ENCODE measurements at regions not wholly inside any gene's neighbourhood (a gene's known extent, or its start where the extent isn't known, plus 50 kb on each side); places are given as distances from the start of the nearest gene placed in this dataset.
"Not testable (repeated sequence)": the region's sequence is repeated elsewhere in the genome, so short reads cannot be mapped to it uniquely, and the experiment has no call there.

- Histone ChIP-seq H3K4me1 (ENCODE audit: control insufficient read depth, insufficient read depth, low read length) (no peaks in the 10 kb centered on the region), H3K4me3 (ENCODE audit: low read depth, low read length) (no peak overlapping the region)
Measured at GRCh38 chr1:166573199-166573598, 266.1 kb upstream of the POGK start.

GRCh38 chr1:166579557-166580501, 259.4 kb upstream of the POGK start:
- no peak overlapping the region for H3K9ac ChIP-seq (ENCODE audit: low read length)
- no peaks in the 10 kb centered on the region for H3K9me3 ChIP-seq (ENCODE audit: control insufficient read depth, insufficient read depth, low read depth, low read length)
- no peaks in the 10 kb centered on the region for H3K27me3 ChIP-seq (ENCODE audit: control insufficient read depth, insufficient read depth, low read length)
- H3K4me1 ChIP-seq (ENCODE audit: control insufficient read depth, insufficient read depth, low read length): no peaks in the 10 kb centered on the region
- H3K4me3 ChIP-seq (ENCODE audit: low read depth, low read length): no peak overlapping the region
- H3K36me3 ChIP-seq (ENCODE audit: control insufficient read depth, insufficient read depth, low read length): no peaks in the 10 kb centered on the region
- H3K27ac ChIP-seq (ENCODE audit: low read depth, low read length): no peak overlapping the region

More at GRCh38 chr1:166573199-166573598, 266.1 kb upstream of the POGK start:
- H3K9me3 ChIP-seq (ENCODE audit: control insufficient read depth, insufficient read depth, low read depth, low read length): peaks cover 5% of the 10 kb centered on the region; the same call in 1 of the 2 replicates
- H3K27me3 ChIP-seq (ENCODE audit: control insufficient read depth, insufficient read depth, low read length): no peaks in the 10 kb centered on the region
- H3K9ac ChIP-seq (ENCODE audit: low read length): no peak overlapping the region
- no peak overlapping the region for H3K27ac ChIP-seq (ENCODE audit: low read depth, low read length)
- H3K36me3 ChIP-seq (ENCODE audit: control insufficient read depth, insufficient read depth, low read length): no peaks in the 10 kb centered on the region

- Histone ChIP-seq H3K27ac (ENCODE audit: low read depth, low read length) (no peak overlapping the region), H3K9ac (ENCODE audit: low read length) (no peak overlapping the region)
Measured at GRCh38 chr1:166588741-166589140, 250.5 kb upstream of the POGK start.

GRCh38 chr1:166590161-166590560, 249.1 kb upstream of the POGK start:
- Histone ChIP-seq H3K4me1 (ENCODE audit: control insufficient read depth, insufficient read depth, low read length) (no peaks in the 10 kb centered on the region), H3K27ac (ENCODE audit: low read depth, low read length) (no peak overlapping the region), H3K9ac (ENCODE audit: low read length) (no peak overlapping the region), H3K9me3 (ENCODE audit: control insufficient read depth, insufficient read depth, low read depth, low read length) (no peaks in the 10 kb centered on the region), H3K36me3 (ENCODE audit: control insufficient read depth, insufficient read depth, low read length) (no peaks in the 10 kb centered on the region), H3K4me3 (ENCODE audit: low read depth, low read length) (no peak overlapping the region), H3K27me3 (ENCODE audit: control insufficient read depth, insufficient read depth, low read length) (no peaks in the 10 kb centered on the region)

More at GRCh38 chr1:166588741-166589140, 250.5 kb upstream of the POGK start:
- Histone ChIP-seq H3K27me3 (ENCODE audit: control insufficient read depth, insufficient read depth, low read length) (no peaks in the 10 kb centered on the region), H3K9me3 (ENCODE audit: control insufficient read depth, insufficient read depth, low read depth, low read length) (no peaks in the 10 kb centered on the region), H3K4me3 (ENCODE audit: low read depth, low read length) (no peak overlapping the region), H3K4me1 (ENCODE audit: control insufficient read depth, insufficient read depth, low read length) (no peaks in the 10 kb centered on the region), H3K36me3 (ENCODE audit: control insufficient read depth, insufficient read depth, low read length) (no peaks in the 10 kb centered on the region)

- H3K4me1 ChIP-seq (ENCODE audit: control insufficient read depth, insufficient read depth, low read length): no peaks in the 10 kb centered on the region
- no peaks in the 10 kb centered on the region for H3K9me3 ChIP-seq (ENCODE audit: control insufficient read depth, insufficient read depth, low read depth, low read length)
- H3K9ac ChIP-seq (ENCODE audit: low read length): no peak overlapping the region
- H3K27me3 ChIP-seq (ENCODE audit: control insufficient read depth, insufficient read depth, low read length): no peaks in the 10 kb centered on the region
- H3K4me3 ChIP-seq (ENCODE audit: low read depth, low read length): no peak overlapping the region
- H3K27ac ChIP-seq (ENCODE audit: low read depth, low read length): no peak overlapping the region
- no peaks in the 10 kb centered on the region for H3K36me3 ChIP-seq (ENCODE audit: control insufficient read depth, insufficient read depth, low read length)
Measured at GRCh38 chr1:166594646-166595045, 244.6 kb upstream of the POGK start.

GRCh38 chr1:166597516-166597915, 241.8 kb upstream of the POGK start:
- no peak overlapping the region for H3K9ac ChIP-seq (ENCODE audit: low read length)
- H3K27me3 ChIP-seq (ENCODE audit: control insufficient read depth, insufficient read depth, low read length): no peaks in the 10 kb centered on the region
- no peaks in the 10 kb centered on the region for H3K36me3 ChIP-seq (ENCODE audit: control insufficient read depth, insufficient read depth, low read length)
- no peak overlapping the region for H3K4me3 ChIP-seq (ENCODE audit: low read depth, low read length)
- no peak overlapping the region for H3K27ac ChIP-seq (ENCODE audit: low read depth, low read length)
- H3K4me1 ChIP-seq (ENCODE audit: control insufficient read depth, insufficient read depth, low read length): no peaks in the 10 kb centered on the region
- no peaks in the 10 kb centered on the region for H3K9me3 ChIP-seq (ENCODE audit: control insufficient read depth, insufficient read depth, low read depth, low read length)

GRCh38 chr1:166600574-166600973, 238.7 kb upstream of the POGK start:
- H3K9ac ChIP-seq (ENCODE audit: low read length): no peak overlapping the region
- H3K36me3 ChIP-seq (ENCODE audit: control insufficient read depth, insufficient read depth, low read length): no peaks in the 10 kb centered on the region
- H3K4me1 ChIP-seq (ENCODE audit: control insufficient read depth, insufficient read depth, low read length): no peaks in the 10 kb centered on the region

GRCh38 chr1:166601650-166602278, 237.5 kb upstream of the POGK start:
- H3K27me3 ChIP-seq (ENCODE audit: control insufficient read depth, insufficient read depth, low read length): no peaks in the 10 kb centered on the region
- no peaks in the 10 kb centered on the region for H3K36me3 ChIP-seq (ENCODE audit: control insufficient read depth, insufficient read depth, low read length)
- no peaks in the 10 kb centered on the region for H3K9me3 ChIP-seq (ENCODE audit: control insufficient read depth, insufficient read depth, low read depth, low read length)
- H3K4me1 ChIP-seq (ENCODE audit: control insufficient read depth, insufficient read depth, low read length): no peaks in the 10 kb centered on the region
- H3K9ac ChIP-seq (ENCODE audit: low read length): no peak overlapping the region
- no peak overlapping the region for H3K4me3 ChIP-seq (ENCODE audit: low read depth, low read length)
- no peak overlapping the region for H3K27ac ChIP-seq (ENCODE audit: low read depth, low read length)

More at GRCh38 chr1:166600574-166600973, 238.7 kb upstream of the POGK start:
- Histone ChIP-seq H3K9me3 (ENCODE audit: control insufficient read depth, insufficient read depth, low read depth, low read length) (no peaks in the 10 kb centered on the region), H3K27me3 (ENCODE audit: control insufficient read depth, insufficient read depth, low read length) (no peaks in the 10 kb centered on the region), H3K4me3 (ENCODE audit: low read depth, low read length) (no peak overlapping the region), H3K27ac (ENCODE audit: low read depth, low read length) (no peak overlapping the region)

- H3K27ac ChIP-seq (ENCODE audit: low read depth, low read length); H3K4me1 ChIP-seq (ENCODE audit: control insufficient read depth, insufficient read depth, low read length); H3K4me3 ChIP-seq (ENCODE audit: low read depth, low read length); H3K27me3 ChIP-seq (ENCODE audit: control insufficient read depth, insufficient read depth, low read length); H3K9ac ChIP-seq (ENCODE audit: low read length); H3K9me3 ChIP-seq (ENCODE audit: control insufficient read depth, insufficient read depth, low read depth, low read length); H3K36me3 ChIP-seq (ENCODE audit: control insufficient read depth, insufficient read depth, low read length): not testable (repeated sequence)
Measured at GRCh38 chr1:166602801-166603200, 236.5 kb upstream of the POGK start.

GRCh38 chr1:166603296-166603695, 236.0 kb upstream of the POGK start:
- H3K36me3 ChIP-seq (ENCODE audit: control insufficient read depth, insufficient read depth, low read length): no peaks in the 10 kb centered on the region
- H3K9me3 ChIP-seq (ENCODE audit: control insufficient read depth, insufficient read depth, low read depth, low read length): no peaks in the 10 kb centered on the region
- H3K9ac ChIP-seq (ENCODE audit: low read length): no peak overlapping the region
- H3K4me1 ChIP-seq (ENCODE audit: control insufficient read depth, insufficient read depth, low read length): no peaks in the 10 kb centered on the region
- H3K27me3 ChIP-seq (ENCODE audit: control insufficient read depth, insufficient read depth, low read length): no peaks in the 10 kb centered on the region
- no peak overlapping the region for H3K4me3 ChIP-seq (ENCODE audit: low read depth, low read length)
- no peak overlapping the region for H3K27ac ChIP-seq (ENCODE audit: low read depth, low read length)

GRCh38 chr1:166605137-166605536, 234.1 kb upstream of the POGK start:
- no peak overlapping the region for H3K9ac ChIP-seq (ENCODE audit: low read length)
- no peaks in the 10 kb centered on the region for H3K4me1 ChIP-seq (ENCODE audit: control insufficient read depth, insufficient read depth, low read length)
- H3K9me3 ChIP-seq (ENCODE audit: control insufficient read depth, insufficient read depth, low read depth, low read length): no peaks in the 10 kb centered on the region
- no peak overlapping the region for H3K4me3 ChIP-seq (ENCODE audit: low read depth, low read length)
- H3K27me3 ChIP-seq (ENCODE audit: control insufficient read depth, insufficient read depth, low read length): no peaks in the 10 kb centered on the region
- no peak overlapping the region for H3K27ac ChIP-seq (ENCODE audit: low read depth, low read length)
- no peaks in the 10 kb centered on the region for H3K36me3 ChIP-seq (ENCODE audit: control insufficient read depth, insufficient read depth, low read length)

Data from HUES6 (cell line).